ENCODE measurements at regions not wholly inside any gene's neighbourhood (a gene's known extent, or its start where the extent isn't known, plus 50 kb on each side); places are given as distances from the start of the nearest gene placed in this dataset.

GRCh38 chr10:2761311-2761710, 306.0 kb upstream of the PFKP start:
- H3K36me3 Mint-ChIP-seq, result no peaks in the 10 kb centered on the region
- no peak overlapping the region for H3K27ac Mint-ChIP-seq
- no peak overlapping the region for H3K4me3 Mint-ChIP-seq
- no peak for ATAC-seq (ENCODE audit: low read depth)
- no peak for DNase-seq (ENCODE audit: low spot score in 2 of 2)
- H3K27me3 Mint-ChIP-seq, result peaks cover 17% of the 10 kb centered on the region
- peaks cover 8% of the 10 kb centered on the region for H3K9me3 Mint-ChIP-seq
- peaks cover 2% of the 10 kb centered on the region for H3K4me1 Mint-ChIP-seq

DNA sequence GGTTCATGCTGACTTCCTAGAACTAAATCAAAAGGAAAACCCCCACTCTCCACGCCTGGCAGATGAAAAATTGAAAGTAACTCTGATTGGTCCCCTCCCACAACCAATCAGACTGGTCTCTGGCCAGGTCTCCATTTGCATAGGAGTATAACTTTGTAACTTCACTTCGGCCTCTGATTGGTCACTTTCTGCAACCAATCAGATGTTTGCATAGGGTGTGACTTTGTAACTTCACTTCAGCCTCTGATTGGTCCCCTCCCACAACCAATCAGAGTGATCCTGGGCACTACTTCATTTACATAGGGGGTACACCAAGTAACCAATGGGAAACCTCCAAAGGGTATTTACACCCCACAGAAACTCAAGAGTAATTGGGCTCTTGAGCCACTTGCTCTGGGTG, 306.6 kb upstream of the PFKP start:
- no peak overlapping the region for H3K27ac Mint-ChIP-seq
- peaks cover 17% of the 10 kb centered on the region for H3K27me3 Mint-ChIP-seq
- H3K36me3 Mint-ChIP-seq, result no peaks in the 10 kb centered on the region

DNA sequence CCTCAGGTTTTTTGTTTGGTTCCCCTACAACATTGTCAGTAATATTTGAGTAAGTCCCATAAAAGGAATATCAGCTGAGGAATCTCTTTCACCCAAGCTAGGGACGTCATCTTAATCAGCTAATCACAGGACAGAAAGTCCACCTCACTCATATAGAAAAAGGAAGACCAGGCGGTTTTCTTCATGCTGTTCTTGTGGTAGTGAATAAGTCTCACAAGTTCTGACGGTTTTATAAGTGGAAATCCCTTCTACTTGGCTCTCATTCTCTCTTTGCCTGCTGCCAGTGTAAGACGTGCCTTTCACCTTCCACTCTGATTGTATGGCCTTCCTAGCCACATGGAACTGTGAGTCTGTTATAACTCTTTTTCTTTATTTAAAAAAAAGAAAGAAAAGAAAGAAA, 308.1 kb upstream of the PFKP start:
- Mint-ChIP-seq H3K4me1 (peaks cover 2% of the 10 kb centered on the region), H3K27me3 (peaks cover 15% of the 10 kb centered on the region), H3K27ac (no peak overlapping the region), H3K36me3 (no peaks in the 10 kb centered on the region), H3K4me3 (no peak overlapping the region), H3K9me3 (peaks cover 8% of the 10 kb centered on the region)
- DNase-seq (ENCODE audit: low spot score in 2 of 2) (no peak), ATAC-seq (ENCODE audit: low read depth) (no peak)

More for the DNA sequence above, 306.6 kb upstream of the PFKP start:
- Mint-ChIP-seq H3K4me3 (no peak overlapping the region), H3K4me1 (peaks cover 2% of the 10 kb centered on the region), H3K9me3 (peaks cover 8% of the 10 kb centered on the region)
- ATAC-seq (ENCODE audit: low read depth) (no peak), DNase-seq (ENCODE audit: low spot score in 2 of 2) (no peak)

- peaks cover 3% of the 10 kb centered on the region for H3K27me3 Mint-ChIP-seq
Observed at GRCh38 chr10:2754943-2755342, 312.4 kb upstream of the PFKP start.

GRCh38 chr10:2748287-2748686, 319.1 kb upstream of the PFKP start:
- Mint-ChIP-seq H3K27ac (no peak overlapping the region), H3K4me1 (no peaks in the 10 kb centered on the region), H3K9me3 (peaks cover 1% of the 10 kb centered on the region), H3K36me3 (no peaks in the 10 kb centered on the region), H3K4me3 (no peak overlapping the region), H3K27me3 (peaks cover 3% of the 10 kb centered on the region)
- ATAC-seq (ENCODE audit: low read depth), result no peak
- no peak for DNase-seq (ENCODE audit: low spot score in 2 of 2)

More at GRCh38 chr10:2754943-2755342, 312.4 kb upstream of the PFKP start:
- no peak for DNase-seq (ENCODE audit: low spot score in 2 of 2)
- no peak for ATAC-seq (ENCODE audit: low read depth)
- Mint-ChIP-seq H3K27ac (no peak overlapping the region), H3K9me3 (no peaks in the 10 kb centered on the region), H3K4me1 (no peaks in the 10 kb centered on the region), H3K4me3 (no peak overlapping the region), H3K36me3 (no peaks in the 10 kb centered on the region)

DNA sequence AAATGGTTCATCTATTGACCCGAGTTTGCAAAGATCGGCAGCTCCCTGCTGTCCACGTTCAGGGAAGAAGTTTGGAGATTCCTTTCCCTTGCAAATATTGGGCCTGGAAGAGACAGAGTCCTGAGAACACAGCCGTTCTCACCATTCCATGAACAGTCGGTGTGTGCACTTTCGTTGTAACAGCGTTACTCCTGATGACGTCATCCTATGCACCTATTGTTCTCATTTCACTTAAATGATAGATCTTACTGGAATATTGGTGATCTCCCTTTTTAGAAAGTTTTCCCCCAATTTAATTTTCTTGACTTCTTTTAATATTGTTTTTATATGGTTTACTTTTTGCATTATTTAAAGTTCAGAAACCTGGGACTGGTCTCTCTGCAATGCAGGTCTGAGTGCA, 320.7 kb upstream of the PFKP start:
- Mint-ChIP-seq H3K36me3 (no peaks in the 10 kb centered on the region), H3K4me3 (no peak overlapping the region), H3K4me1 (no peaks in the 10 kb centered on the region), H3K27ac (no peak overlapping the region), H3K9me3 (peaks cover 1% of the 10 kb centered on the region), H3K27me3 (peaks cover 3% of the 10 kb centered on the region)
- ATAC-seq (ENCODE audit: low read depth), result no peak
- DNase-seq (ENCODE audit: low spot score in 2 of 2), result no peak

DNA sequence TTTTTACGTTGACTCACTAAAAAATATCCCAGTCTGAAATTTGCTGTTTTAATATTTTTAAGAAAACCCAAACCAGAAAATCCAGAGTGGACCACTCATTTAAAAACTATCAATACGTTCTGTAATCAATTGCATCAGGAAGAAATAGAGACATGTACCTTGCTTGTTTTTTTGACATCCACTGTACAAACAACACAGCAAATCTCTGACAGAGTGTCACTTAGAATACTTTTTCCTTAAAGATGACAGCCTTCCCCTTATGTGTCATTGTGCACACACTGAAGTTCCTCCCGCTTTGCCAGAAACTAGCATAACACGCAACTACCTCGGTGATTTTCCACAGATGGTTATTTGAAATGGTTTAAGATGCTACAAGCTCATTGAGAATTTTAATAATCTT, 321.7 kb upstream of the PFKP start:
- Mint-ChIP-seq H3K4me1 (no peaks in the 10 kb centered on the region), H3K9me3 (peaks cover 1% of the 10 kb centered on the region), H3K27ac (no peak overlapping the region), H3K27me3 (peaks cover 3% of the 10 kb centered on the region), H3K36me3 (no peaks in the 10 kb centered on the region), H3K4me3 (no peak overlapping the region)
- DNase-seq (ENCODE audit: low spot score in 2 of 2) (no peak), ATAC-seq (ENCODE audit: low read depth) (no peak)

DNA sequence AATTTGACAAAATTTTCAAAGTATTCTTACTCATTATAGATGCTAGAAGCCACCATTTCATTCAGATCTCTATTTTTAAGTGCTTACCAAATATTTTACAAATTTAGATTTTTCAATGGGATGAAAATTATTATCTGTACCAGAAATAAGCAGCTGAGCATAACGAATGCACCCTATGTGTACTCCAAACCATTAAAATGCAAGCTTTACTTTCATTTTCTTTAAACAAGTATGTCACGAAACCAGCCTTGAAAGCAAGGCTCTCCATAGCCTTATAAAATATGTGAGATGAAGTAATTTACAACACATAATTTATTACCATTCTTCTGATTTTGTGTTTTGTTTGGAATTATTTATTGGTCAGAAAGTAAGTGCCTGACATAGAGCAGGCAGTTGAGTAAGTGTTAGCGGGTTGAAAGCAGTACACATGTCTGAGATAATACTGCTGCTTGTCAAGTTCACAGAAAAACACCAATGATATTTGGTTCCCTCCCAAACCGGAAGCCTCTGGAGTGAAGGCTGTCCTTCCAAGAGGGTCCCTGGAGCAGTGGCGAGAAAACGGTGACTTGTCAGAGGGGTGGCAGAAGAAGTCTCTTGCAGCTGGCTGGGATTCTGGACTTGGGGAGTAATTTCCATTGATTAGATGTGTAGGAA, 322.7 kb upstream of the PFKP start:
- no peaks in the 10 kb centered on the region for H3K4me1 Mint-ChIP-seq
- DNase-seq (ENCODE audit: low spot score in 2 of 2) (no peak), ATAC-seq (ENCODE audit: low read depth) (no peak)
- no peaks in the 10 kb centered on the region for H3K36me3 Mint-ChIP-seq
- no peak overlapping the region for H3K27ac Mint-ChIP-seq
- no peak overlapping the region for H3K4me3 Mint-ChIP-seq
- H3K27me3 Mint-ChIP-seq, result peaks cover 3% of the 10 kb centered on the region
- H3K9me3 Mint-ChIP-seq, result peaks cover 3% of the 10 kb centered on the region

DNA sequence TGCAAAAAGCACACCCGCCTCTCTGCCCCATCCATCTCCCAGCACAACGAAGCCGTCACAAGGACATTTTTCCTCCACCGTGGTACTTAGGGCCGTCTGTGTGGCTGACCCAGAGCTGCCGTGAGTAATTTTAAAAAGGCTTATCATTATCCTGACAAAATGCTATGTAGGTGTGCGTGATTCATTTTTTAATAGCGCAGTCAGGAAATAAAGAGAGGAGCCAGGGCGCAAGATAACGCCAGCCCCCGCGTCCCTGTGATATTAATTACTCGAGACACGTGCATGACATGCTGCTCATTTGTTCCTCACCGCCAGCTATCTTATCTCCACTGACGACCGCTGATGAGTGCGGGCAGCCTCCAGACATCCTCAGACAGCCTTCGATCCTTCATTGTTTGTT, 332.7 kb upstream of the PFKP start:
- Mint-ChIP-seq H3K9me3 (peaks cover 4% of the 10 kb centered on the region), H3K4me1 (no peaks in the 10 kb centered on the region), H3K36me3 (no peaks in the 10 kb centered on the region), H3K27ac (no peak overlapping the region), H3K27me3 (peaks cover 5% of the 10 kb centered on the region), H3K4me3 (no peak overlapping the region)
- ATAC-seq (ENCODE audit: low read depth), result no peak
- no peak for DNase-seq (ENCODE audit: low spot score in 2 of 2)

DNA sequence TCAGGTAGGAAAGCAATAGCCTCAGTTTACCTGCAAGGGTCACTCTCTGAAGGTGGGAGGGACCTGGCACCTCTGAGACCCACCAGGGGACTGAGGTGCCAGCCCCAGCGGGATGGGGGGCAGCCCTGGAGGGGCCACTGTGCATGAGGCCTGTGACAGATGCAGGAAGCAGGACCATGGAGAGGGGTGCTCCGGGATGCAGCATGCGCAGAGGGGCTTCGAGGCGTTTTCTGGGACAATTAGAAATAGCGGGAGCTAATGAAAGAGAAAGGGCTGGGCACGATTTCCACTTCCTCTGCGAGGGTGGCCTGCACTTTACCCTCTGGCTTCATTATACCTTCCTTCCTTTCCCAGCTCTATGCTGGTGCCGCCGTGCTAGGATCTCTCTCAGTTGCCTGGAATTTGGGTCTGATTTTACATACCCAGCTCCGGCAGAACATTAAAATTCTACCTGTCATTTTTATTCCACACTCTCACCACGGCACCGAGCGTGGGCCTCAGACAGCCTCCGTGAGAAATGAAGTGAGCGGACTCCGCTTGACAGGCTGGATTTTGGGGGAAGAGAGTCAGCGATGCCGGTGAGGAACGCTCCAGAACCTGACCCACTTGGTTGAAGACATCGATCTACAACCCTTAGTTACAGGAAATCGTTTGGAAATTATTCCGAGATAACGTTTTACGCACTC, 333.9 kb upstream of the PFKP start:
- ATAC-seq (ENCODE audit: low read depth) (no peak), DNase-seq (ENCODE audit: low spot score in 2 of 2) (no peak)
- Mint-ChIP-seq H3K4me3 (no peak overlapping the region), H3K27ac (no peak overlapping the region), H3K4me1 (no peaks in the 10 kb centered on the region), H3K36me3 (no peaks in the 10 kb centered on the region), H3K9me3 (peaks cover 4% of the 10 kb centered on the region), H3K27me3 (peaks cover 5% of the 10 kb centered on the region)

GRCh38 chr10:2731940-2732339, 335.4 kb upstream of the PFKP start:
- ATAC-seq (ENCODE audit: low read depth) (no peak), DNase-seq (ENCODE audit: low spot score in 2 of 2) (no peak)
- Mint-ChIP-seq H3K4me1 (no peaks in the 10 kb centered on the region), H3K4me3 (no peak overlapping the region), H3K27ac (no peak overlapping the region), H3K9me3 (peaks cover 4% of the 10 kb centered on the region), H3K36me3 (no peaks in the 10 kb centered on the region), H3K27me3 (peaks cover 3% of the 10 kb centered on the region)

GRCh38 chr10:2729197-2729596, 338.2 kb upstream of the PFKP start:
- DNase-seq (ENCODE audit: low spot score in 2 of 2) (no peak), ATAC-seq (ENCODE audit: low read depth) (no peak)
- Mint-ChIP-seq H3K36me3 (no peaks in the 10 kb centered on the region), H3K4me3 (no peak overlapping the region), H3K27me3 (no peaks in the 10 kb centered on the region), H3K27ac (no peak overlapping the region), H3K4me1 (no peaks in the 10 kb centered on the region), H3K9me3 (peaks cover 2% of the 10 kb centered on the region)

DNA sequence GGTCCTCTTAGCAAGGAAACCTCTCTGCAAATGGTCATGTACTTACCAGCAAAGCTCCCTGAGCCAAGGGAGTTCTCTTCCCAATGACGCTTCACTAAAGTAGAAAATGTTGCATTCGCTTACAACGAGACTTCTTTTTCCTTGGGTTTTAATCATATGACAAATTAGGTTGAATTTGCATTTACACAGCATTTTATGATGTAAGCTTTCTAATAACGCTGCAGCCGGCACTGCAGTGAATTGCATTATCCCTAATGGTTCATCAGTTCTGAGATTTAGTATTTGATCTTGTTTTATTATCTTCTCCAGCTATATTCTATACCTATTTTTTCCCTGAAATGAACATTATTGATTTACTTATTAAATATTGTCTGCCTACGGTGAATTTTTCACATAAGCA, 339.3 kb upstream of the PFKP start:
- Mint-ChIP-seq H3K27me3 (no peaks in the 10 kb centered on the region), H3K4me3 (no peak overlapping the region)

DNA sequence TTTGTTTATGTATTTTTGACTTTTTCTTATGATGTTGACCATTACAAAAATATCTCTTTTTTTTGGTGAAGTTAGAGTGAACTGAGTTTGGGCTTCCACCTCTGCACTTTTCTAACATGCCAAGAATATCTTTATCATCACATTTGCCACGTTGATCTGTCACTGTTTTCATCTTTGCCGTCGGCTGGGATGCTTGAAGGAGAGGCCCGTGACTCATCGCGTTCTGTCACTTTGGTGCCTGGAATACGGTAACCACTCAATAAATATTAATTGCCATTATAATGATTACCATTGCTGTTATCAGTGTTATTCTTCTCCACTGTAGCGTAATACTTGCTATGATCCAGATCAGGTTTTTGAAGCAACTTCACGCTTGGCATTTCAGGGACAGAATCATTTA, 350.8 kb upstream of the PFKP start:
- Mint-ChIP-seq H3K9me3 (no peaks in the 10 kb centered on the region), H3K27ac (no peak overlapping the region), H3K4me3 (no peak overlapping the region), H3K27me3 (no peaks in the 10 kb centered on the region), H3K4me1 (peaks cover 2% of the 10 kb centered on the region), H3K36me3 (no peaks in the 10 kb centered on the region)
- DNase-seq (ENCODE audit: low spot score in 2 of 2), result no peak
- no peak for ATAC-seq (ENCODE audit: low read depth)

More for the DNA sequence above, 339.3 kb upstream of the PFKP start:
- H3K27ac Mint-ChIP-seq, result no peak overlapping the region
- peaks cover 2% of the 10 kb centered on the region for H3K9me3 Mint-ChIP-seq
- no peak for ATAC-seq (ENCODE audit: low read depth)
- no peaks in the 10 kb centered on the region for H3K36me3 Mint-ChIP-seq
- H3K4me1 Mint-ChIP-seq, result no peaks in the 10 kb centered on the region
- no peak for DNase-seq (ENCODE audit: low spot score in 2 of 2)

DNA sequence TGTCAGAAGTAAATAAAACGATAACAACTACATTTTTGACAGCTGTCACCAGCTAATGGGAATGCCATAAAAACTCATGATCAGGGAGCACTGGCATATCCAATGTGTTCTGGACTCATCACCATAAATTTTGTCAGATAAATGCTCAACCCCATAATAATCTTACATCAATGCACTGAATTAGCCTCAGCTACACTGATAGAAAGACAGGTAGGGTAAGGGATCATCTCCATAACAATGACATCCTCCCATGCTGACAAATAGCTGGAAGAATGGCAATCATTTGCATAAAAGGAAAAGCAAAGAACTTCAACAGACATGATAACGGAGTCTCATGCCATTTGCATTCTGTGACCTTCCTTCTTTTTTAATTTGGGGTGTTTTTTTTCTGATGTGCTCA, 352.8 kb upstream of the PFKP start:
- Mint-ChIP-seq H3K36me3 (no peaks in the 10 kb centered on the region), H3K9me3 (peaks cover 4% of the 10 kb centered on the region), H3K27me3 (no peaks in the 10 kb centered on the region), H3K27ac (no peak overlapping the region), H3K4me1 (no peaks in the 10 kb centered on the region), H3K4me3 (no peak overlapping the region)
- ATAC-seq (ENCODE audit: low read depth) (no peak), DNase-seq (ENCODE audit: low spot score in 2 of 2) (no peak)

All from memory B cell (primary cell).